Immature natural killer cell (primary cell): ENCODE measurements at regions not wholly inside any gene's neighbourhood (a gene's known extent, or its start where the extent isn't known, plus 50 kb on each side); places are given as distances from the start of the nearest gene placed in this dataset.
"Not testable (repeated sequence)": the region's sequence is repeated elsewhere in the genome, so short reads cannot be mapped to it uniquely, and the experiment has no call there.

Source experiments
- DNase-seq, 3 donors: peaks; one replicate each; pipeline ENCODE4 v3.0.0; 2022; ENCODE audit warnings: mixed read lengths in 1 of 3
- H3K27ac Mint-ChIP-seq, 6 donors: one replicate each; pipeline ENCODE4 v1.8.0; 2020; ENCODE audit warnings: mixed read lengths in 6 of 6, mild to moderate bottlenecking in 5 of 6, inconsistent platforms in 4 of 6, moderate library complexity in 3 of 6
- H3K27me3 Mint-ChIP-seq, 3 donors: one replicate each; pipeline ENCODE4 v1.8.0; 2020 to 2021; ENCODE audit warnings: low read depth in 3 of 3, mild to moderate bottlenecking in 3 of 3, mixed read lengths in 3 of 3, moderate library complexity in 3 of 3, inconsistent platforms in 1 of 3
- H3K36me3 Mint-ChIP-seq, 3 donors: one replicate each; pipeline ENCODE4 v1.8.0; 2020; ENCODE audit warnings: mixed read lengths in 3 of 3, inconsistent platforms in 2 of 3, mild to moderate bottlenecking in 2 of 3
- H3K4me1 Mint-ChIP-seq, 2 donors: one replicate each; pipeline ENCODE4 v1.8.0; 2020; ENCODE audit warnings: inconsistent platforms in 2 of 2, mild to moderate bottlenecking in 2 of 2, mixed read lengths in 2 of 2, moderate library complexity in 1 of 2
- H3K4me3 Mint-ChIP-seq, 5 donors: one replicate each; pipeline ENCODE4 v1.8.0; 2020; ENCODE audit warnings: mild to moderate bottlenecking in 5 of 5, mixed read lengths in 5 of 5, inconsistent platforms in 3 of 5, moderate library complexity in 3 of 5
- H3K9me3 Mint-ChIP-seq, 6 donors: one replicate each; pipeline ENCODE4 v1.8.0; 2020; ENCODE audit warnings: mild to moderate bottlenecking in 6 of 6, mixed read lengths in 6 of 6, inconsistent platforms in 4 of 6, moderate library complexity in 3 of 6

DNA sequence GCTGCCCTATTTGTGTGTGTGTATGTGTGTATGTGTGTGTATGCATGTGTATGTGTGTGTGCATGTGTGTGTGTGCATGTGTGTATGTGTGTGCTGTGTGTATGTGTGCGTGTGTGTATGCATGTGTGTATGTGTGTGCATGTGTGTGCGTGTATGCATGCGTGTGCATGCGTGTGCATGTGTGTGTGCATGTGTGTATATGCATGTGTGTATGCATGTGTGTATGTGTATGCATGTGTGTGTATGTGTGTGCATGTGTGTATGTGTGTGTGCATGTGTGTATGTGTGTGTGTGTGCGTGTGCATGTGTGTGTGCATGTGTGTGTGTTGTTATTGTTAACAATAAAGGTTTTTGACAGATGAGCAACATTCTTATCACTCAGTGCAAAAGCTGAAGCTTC, 110.8 kb upstream of the HES1 start:
- DNase-seq = no peak
- Mint-ChIP-seq H3K4me3 (no peak overlapping the region), H3K9me3 (no peaks in the 10 kb centered on the region), H3K4me1 (no peaks in the 10 kb centered on the region), H3K27ac (no peak overlapping the region), H3K27me3 (peaks cover 0 to 3% (median 1%) of the 10 kb centered on the region in 3 donors), H3K36me3 (no peaks in the 10 kb centered on the region)

DNA sequence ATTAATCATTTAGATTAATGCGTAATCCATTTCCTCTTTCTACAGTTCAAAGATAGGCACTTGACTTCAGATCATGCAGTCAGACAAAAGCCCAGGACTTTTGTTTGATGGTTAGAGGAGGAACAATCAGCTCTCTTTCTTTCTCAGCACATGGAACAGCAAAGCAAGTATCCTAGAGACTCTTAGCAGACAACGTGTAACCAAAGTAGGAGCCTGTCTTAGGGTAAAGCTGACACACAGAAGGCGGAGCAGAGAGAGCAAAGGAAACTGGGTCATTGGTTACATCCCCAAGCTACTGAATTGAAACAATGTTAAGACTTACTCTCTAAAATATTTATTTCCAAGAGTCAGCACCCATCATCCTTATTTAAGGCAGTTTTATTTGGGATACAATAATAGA, 110.0 kb upstream of the HES1 start:
- Mint-ChIP-seq H3K27me3 (peaks cover 0 to 7% (median 1%) of the 10 kb centered on the region in 3 donors), H3K4me3 (no peak overlapping the region), H3K36me3 (no peaks in the 10 kb centered on the region), H3K9me3 (no peaks in the 10 kb centered on the region), H3K27ac (no peak overlapping the region), H3K4me1 (no peaks in the 10 kb centered on the region)
- DNase-seq = no peak

DNA sequence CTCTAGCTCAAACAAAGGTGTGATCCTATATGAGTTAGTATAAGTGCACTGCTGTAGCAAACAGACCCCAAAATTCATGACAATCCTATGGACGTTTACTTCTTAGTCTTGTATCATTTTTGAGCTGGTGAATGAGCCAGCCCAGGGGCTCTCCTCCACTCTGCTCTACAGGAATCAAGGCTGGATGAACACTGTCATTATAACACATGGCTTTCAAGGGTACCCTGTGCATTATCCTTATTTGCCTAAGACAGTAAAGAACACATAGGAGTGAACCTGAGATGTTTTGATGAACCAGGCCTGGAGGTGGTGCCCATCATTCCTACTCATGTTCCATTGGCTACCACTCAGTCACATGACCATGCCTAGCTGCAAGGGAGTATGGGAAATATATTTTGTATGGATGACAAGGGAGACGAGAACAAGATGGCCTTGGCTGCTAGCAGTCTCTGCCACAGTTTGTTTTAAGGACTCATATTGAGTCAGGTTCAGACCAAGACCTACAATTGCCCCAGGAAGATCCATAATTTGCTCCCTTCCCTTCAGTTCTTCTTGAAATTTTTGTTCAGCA, 107.4 kb upstream of the HES1 start:
- Mint-ChIP-seq H3K4me1 (no peaks in the 10 kb centered on the region), H3K9me3 (no peaks in the 10 kb centered on the region), H3K36me3 (no peaks in the 10 kb centered on the region), H3K27me3 (peaks cover 0 to 10% (median 1%) of the 10 kb centered on the region in 3 donors), H3K4me3 (no peak overlapping the region), H3K27ac (no peak overlapping the region)
- DNase-seq = no peak

DNA sequence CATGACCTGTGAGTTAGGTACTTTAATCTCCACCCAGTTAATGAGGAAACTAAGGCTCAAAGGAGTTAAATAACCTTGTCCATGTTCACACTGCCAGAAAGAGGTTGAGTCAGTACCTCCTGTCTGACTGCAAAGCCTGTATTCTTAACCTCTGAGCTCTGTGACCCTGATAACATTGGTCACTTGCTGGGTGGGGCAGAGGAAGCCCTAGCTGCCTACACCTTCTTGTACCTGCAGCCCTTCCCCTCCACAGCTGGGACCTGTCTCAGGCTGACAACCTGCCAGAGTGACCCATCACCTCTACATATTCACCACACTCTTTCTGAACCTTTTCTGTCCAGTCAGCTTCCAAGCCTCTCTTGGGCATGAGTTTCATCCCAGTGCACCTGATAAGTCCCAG, 106.1 kb upstream of the HES1 start:
- Mint-ChIP-seq H3K4me1 (no peaks in the 10 kb centered on the region), H3K27me3 (peaks cover 0 to 19% (median 3%) of the 10 kb centered on the region in 3 donors), H3K27ac (no peak overlapping the region), H3K36me3 (no peaks in the 10 kb centered on the region), H3K4me3 (no peak overlapping the region), H3K9me3 (no peaks in the 10 kb centered on the region)
- DNase-seq = no peak

DNA sequence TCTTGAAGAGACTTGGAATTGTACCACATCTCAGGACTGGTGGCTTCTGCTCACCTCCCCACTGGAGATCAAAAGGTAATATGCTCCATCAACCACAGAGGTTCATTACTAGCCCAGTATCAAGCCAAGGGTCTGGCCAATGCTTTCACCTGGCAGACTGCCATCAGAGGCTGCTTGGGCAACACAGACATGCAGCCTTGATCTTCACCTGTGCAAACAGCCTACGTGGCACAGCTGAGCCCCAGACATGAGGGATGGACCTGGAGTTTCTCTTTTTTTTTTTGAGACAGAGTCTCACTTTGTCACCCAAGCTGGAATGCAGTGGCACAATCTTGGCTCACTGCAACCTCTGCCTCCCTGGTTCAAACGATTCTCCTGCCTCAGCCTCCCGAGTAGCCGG, 105.6 kb upstream of the HES1 start:
- H3K27me3 Mint-ChIP-seq = peaks cover under 1 to 19% (median 3%) of the 10 kb centered on the region in 3 donors
- H3K36me3 Mint-ChIP-seq = no peaks in the 10 kb centered on the region
- H3K4me1 Mint-ChIP-seq = no peaks in the 10 kb centered on the region
- no peak for DNase-seq
- H3K4me3 Mint-ChIP-seq = no peak overlapping the region
- no peaks in the 10 kb centered on the region for H3K9me3 Mint-ChIP-seq
- no peak overlapping the region for H3K27ac Mint-ChIP-seq

DNA sequence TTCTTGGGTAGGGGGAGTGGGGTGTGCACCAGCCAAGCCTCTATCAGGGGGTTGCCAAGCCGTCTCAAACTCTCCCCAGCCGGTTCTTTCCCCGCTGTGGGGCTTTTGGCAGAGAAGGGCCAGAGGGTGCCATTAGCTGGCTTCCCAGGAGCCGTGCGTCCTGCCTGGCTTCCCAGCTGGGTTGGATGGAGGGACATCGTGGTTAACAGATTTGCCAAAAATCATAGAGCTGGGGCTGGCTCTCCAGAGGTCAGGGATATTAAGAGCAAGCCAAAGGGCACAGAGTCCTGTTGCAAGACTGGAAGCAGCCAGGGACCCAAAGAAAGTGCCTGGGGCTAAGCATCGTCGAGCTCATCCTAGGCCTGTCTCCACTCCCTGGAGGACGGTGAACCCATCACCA, 104.6 kb upstream of the HES1 start:
- no peak overlapping the region for H3K27ac Mint-ChIP-seq
- no peaks in the 10 kb centered on the region for H3K9me3 Mint-ChIP-seq
- H3K36me3 Mint-ChIP-seq = no peaks in the 10 kb centered on the region
- no peak for DNase-seq
- H3K4me1 Mint-ChIP-seq = no peaks in the 10 kb centered on the region
- H3K27me3 Mint-ChIP-seq = peaks cover 3 to 19% (median 3%) of the 10 kb centered on the region in 3 donors
- no peak overlapping the region for H3K4me3 Mint-ChIP-seq

DNA sequence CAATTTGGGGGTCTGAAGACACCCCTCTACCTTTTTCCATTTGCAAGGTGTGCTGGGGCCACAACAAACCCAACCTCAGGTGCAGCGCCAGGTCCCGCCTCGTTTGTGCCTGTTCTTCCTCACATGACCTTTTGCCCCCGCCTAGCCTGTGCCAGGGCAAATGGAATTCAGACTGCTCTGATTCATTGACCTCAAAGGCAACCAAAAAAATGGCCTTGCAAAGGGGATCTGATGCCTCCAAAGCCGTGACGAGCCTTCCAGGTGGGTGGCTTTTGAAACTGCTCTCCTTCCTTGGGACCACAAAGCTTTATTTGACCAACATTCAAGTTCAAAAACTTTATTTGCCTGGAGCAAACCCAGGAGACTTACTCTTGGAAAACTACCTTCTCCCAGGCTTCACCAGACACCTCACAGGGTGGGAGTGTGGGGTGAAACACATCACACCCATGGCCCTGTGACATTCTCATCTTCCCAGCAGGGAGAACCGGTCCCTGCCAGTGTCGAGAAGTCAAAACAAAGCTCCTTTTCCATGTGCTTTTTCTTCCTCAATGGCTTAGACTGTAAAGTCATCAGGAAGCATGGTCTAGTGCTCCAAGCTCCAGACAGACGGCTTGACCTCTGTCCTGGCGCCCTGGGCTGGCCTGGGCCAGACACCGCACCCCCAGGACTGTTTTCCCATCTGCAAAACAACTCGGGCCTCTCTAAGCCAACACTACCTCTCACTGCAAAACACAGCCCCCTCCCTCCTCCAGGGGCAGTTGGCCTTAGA, 103.9 kb upstream of the HES1 start:
- no peak for DNase-seq
- H3K9me3 Mint-ChIP-seq = peaks cover 0 to 1% (median 0%) of the 10 kb centered on the region in 6 donors
- H3K4me1 Mint-ChIP-seq = no peaks in the 10 kb centered on the region
- no peaks in the 10 kb centered on the region for H3K36me3 Mint-ChIP-seq
- H3K4me3 Mint-ChIP-seq = no peak overlapping the region
- H3K27me3 Mint-ChIP-seq = peaks cover 3 to 19% (median 3%) of the 10 kb centered on the region in 3 donors
- no peak overlapping the region for H3K27ac Mint-ChIP-seq

DNA sequence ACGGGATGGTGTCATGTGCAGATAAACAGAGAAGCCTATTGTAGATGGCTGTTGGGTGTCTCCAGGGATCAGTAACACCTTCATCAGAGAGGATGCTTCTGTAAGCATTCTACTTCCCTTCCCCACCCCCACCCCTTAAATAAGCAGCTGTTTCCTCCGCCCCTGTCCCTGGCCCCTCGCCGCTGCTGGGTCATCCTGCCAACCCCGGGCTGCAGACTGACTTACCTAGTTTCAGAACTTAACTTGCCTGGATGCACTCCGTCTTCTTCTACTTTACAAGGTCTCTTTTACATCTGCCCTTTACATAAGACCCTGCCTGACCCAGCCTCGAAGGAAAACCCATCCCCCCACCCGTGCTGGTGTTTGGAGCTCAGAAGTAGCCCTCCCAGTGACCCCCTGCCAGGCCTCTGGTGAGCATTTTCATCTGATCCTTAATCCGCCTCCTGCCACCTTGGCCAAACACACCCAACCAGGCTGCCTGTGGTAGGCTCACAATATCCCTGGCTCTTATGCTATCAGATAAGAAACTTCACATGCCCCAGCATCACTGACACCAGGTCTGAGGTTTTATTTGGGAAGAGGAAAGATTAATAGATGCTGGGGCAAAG, 103.0 kb upstream of the HES1 start:
- no peaks in the 10 kb centered on the region for H3K36me3 Mint-ChIP-seq
- peaks cover 0 to 1% (median 0%) of the 10 kb centered on the region in 6 donors for H3K9me3 Mint-ChIP-seq
- H3K4me3 Mint-ChIP-seq = no peak overlapping the region
- H3K4me1 Mint-ChIP-seq = no peaks in the 10 kb centered on the region
- DNase-seq = no peak
- peaks cover 2 to 19% (median 3%) of the 10 kb centered on the region in 3 donors for H3K27me3 Mint-ChIP-seq
- no peak overlapping the region for H3K27ac Mint-ChIP-seq

DNA sequence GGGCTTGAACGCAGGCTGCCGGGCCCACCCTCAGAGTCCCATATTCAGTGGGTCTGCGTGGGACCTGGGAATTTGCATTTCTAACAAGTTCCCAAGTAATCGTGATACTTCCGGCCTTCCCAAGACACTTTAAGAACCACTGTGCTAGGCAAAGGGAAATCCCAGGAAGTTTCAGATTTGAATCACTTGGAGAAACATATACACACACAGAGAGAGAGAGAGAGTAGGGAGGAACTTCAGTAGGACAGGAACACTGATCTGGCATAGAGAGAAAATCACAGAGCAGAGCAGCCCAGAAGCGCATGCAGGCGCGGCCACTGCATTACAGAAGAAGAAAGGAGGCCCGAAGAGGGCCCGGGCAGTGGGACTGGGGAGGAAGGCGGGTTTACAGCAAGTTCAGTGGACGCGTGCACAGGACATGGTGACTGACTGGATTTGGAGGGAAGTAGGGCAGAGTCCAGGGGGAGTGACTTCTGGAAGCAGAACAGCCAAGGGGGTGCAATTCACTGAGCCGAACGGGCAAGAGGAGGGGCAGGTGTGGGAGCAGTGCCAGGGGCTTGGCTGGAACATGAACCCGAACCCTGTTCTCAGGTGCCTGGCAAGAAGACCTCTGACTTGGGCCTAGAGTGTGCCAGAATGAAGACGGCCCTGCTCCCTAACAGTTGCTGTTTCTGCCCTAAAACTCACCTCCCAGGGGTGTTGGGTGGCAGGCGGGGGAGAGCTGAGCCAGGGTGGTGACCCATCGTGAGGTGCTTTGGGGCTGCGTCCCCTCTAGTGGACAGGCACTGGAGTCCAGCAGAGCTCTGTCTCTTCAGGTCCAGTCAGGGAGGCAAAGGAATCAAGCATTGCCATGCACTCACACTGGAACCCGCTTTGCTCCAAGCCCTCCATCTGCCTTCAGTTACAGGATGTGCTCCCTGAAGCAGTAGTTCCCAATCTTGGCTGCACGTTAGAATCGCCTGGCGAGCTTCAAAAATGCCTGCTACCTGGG, 101.3 kb upstream of the HES1 start:
- Mint-ChIP-seq H3K27ac (no peak overlapping the region), H3K9me3 (peaks cover 0 to 1% (median 0%) of the 10 kb centered on the region in 6 donors), H3K27me3 (peaks cover 2 to 21% (median 3%) of the 10 kb centered on the region in 3 donors), H3K4me3 (no peak overlapping the region), H3K4me1 (no peaks in the 10 kb centered on the region), H3K36me3 (no peaks in the 10 kb centered on the region)
- no peak for DNase-seq

DNA sequence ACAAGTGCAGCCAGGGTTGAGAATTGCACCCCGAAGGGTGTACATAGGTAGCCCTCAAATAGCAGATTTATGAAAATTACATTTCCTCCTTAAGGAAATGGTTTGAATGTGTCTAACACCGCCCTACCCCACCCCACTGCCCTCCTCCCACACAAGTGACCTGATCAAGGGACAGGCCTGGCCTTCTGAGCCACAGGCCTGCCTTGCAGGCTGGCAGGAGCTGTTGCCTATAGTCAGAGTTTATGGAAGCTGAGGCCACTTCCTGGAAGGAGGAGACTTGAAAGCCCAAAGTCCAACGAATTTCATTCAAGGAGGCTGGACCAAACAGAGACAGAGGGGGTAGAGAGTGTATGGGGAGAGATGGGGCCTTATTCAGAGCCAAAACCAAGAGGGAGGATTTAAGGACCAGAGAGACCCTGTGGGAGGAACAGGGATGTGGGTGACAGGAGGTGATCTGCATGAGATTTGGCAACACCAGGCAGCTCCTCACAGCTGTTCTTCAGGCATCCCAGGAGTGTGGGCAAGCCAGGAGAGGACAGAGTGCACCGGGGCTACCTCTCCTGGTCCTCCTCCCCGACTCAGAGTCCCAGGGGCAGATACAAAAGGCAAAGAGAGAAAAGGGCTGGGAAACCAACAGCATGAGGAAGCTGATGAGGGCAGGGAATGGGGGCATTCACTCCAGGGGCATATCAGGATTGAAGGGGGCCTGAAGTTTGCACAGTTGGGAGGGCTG, 100.4 kb upstream of the HES1 start:
- Mint-ChIP-seq H3K4me3 (no peak overlapping the region), H3K9me3 (peaks cover 0 to 1% (median 0%) of the 10 kb centered on the region in 6 donors), H3K36me3 (no peaks in the 10 kb centered on the region), H3K4me1 (no peaks in the 10 kb centered on the region), H3K27ac (no peak overlapping the region), H3K27me3 (peaks cover 2 to 19% (median 3%) of the 10 kb centered on the region in 3 donors)
- DNase-seq = no peak

DNA sequence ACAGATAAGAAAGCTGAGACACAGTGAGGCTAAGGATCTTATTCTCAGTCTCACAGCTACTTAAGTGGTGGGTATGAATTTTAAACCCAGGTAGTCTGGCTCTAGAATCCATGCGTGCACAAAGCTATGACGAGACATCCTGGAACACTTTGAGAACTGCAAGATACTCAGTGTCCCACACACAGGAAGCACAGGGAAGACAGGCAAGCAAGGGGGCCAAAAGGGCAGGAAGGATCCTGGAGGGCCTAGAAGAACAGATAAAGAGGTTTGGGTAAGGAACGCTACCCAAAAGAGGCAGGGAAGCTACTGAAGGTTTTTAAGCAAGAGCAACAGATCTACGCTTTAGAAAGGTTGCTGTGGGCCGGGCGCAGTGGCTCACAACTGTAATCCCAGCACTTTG, 99.1 kb upstream of the HES1 start:
- peaks cover 2 to 14% (median 3%) of the 10 kb centered on the region in 3 donors for H3K27me3 Mint-ChIP-seq
- H3K4me1 Mint-ChIP-seq = no peaks in the 10 kb centered on the region
- DNase-seq = no peak
- H3K9me3 Mint-ChIP-seq = peaks cover 0 to 1% (median 0%) of the 10 kb centered on the region in 6 donors
- H3K36me3 Mint-ChIP-seq = no peaks in the 10 kb centered on the region
- no peak overlapping the region for H3K27ac Mint-ChIP-seq
- no peak overlapping the region for H3K4me3 Mint-ChIP-seq

DNA sequence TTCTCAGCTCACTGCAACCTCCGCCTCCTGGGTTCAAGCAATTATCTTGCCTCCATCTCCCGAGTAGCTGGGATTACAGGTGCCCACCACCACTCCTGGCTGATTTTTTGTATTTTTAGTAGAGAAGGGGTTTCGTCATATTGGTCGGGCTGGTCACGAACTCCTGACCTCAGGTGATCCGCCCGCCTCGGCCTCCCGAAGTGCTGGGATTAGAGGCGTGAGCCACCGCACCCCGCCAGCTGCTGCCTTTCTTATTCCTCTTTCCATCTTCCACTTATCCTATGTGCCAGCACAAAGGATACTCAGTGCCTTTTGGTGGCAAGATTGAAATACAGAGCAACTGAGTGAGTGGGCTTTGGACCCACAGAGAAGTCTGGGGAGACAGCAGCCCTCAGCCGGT, 97.6 kb upstream of the HES1 start:
- not testable (repeated sequence) for H3K9me3 Mint-ChIP-seq, H3K36me3 Mint-ChIP-seq, H3K27ac Mint-ChIP-seq, DNase-seq, H3K4me1 Mint-ChIP-seq, H3K4me3 Mint-ChIP-seq
- H3K27me3 Mint-ChIP-seq = peaks cover 2 to 14% (median 4%) of the 10 kb centered on the region in 3 donors

DNA sequence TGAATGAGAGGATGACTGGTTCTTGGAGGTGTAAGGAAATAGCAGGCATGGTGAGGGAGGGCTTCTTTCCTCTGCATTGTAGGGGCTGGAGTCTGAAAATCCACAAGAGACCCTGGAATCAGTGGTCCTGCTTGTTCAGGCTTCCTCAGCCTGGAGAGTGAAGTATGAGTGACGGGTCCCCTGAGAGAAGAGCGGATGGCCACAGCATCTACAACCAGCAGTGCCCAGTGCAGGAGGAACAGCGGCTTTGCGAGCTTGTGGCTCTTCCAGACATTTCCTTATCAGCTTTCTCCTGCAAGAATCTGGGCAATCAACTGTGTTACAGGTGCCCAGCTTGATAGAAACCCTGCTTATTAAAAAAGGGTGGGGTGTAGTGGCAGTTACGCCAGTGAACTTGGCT, 97.0 kb upstream of the HES1 start:
- Mint-ChIP-seq H3K4me1 (no peaks in the 10 kb centered on the region), H3K27me3 (peaks cover 0 to 10% (median 5%) of the 10 kb centered on the region in 3 donors), H3K36me3 (no peaks in the 10 kb centered on the region), H3K27ac (no peak overlapping the region), H3K9me3 (peaks cover 0 to 1% (median 0%) of the 10 kb centered on the region in 6 donors), H3K4me3 (no peak overlapping the region)
- DNase-seq = no peak
